GM12878 (cell line): ENCODE measurements at regions not wholly inside any gene's neighbourhood (a gene's known extent, or its start where the extent isn't known, plus 50 kb on each side); places are given as distances from the start of the nearest gene placed in this dataset.

Experiments used
- CEBPB ChIP-seq, 2 experiments: fragments of 150-350 bp in 1 of 2; IDR thresholded peaks; 2 replicates each; pipeline ENCODE4 v1.6.1; 2012 to 2014; ENCODE audit warnings: low read depth in 2 of 2, low read length in 2 of 2, borderline replicate concordance in 1 of 2, inconsistent platforms in 1 of 2
- EP300 ChIP-seq, 2 experiments: fragments of 150-350 bp in 1 of 2; IDR thresholded peaks; 2 replicates each; pipeline ENCODE4 v1.6.1; 2011 to 2012; ENCODE audit warnings: low read depth in 2 of 2, low read length in 2 of 2, borderline replicate concordance in 1 of 2, improper control_type of control experiment in 1 of 2, inconsistent platforms in 1 of 2; ENCODE audit not compliant: control insufficient read depth in 1 of 2
- GABPA ChIP-seq: IDR thresholded peaks from 2 replicates; pipeline ENCODE4 v1.6.1; 2014; ENCODE audit warnings: antibody characterized with exemption, low read depth, mild to moderate bottlenecking, inconsistent platforms
- MYB ChIP-seq: fragments of 150-350 bp; IDR thresholded peaks from 2 replicates; pipeline ENCODE4 v1.6.1; 2014; ENCODE audit warnings: mild to moderate bottlenecking, low read depth, low read length, borderline replicate concordance
- NR2C1 ChIP-seq: fragments of 450-650 bp; IDR thresholded peaks from 2 replicates; pipeline ENCODE4 v1.6.1; 2017; ENCODE audit warnings: antibody characterized with exemption, mild to moderate bottlenecking, moderate library complexity
- RAD21 ChIP-seq: IDR thresholded peaks from 2 replicates; pipeline ENCODE4 v1.6.1; 2011; ENCODE audit warnings: mild to moderate bottlenecking, low read depth, low read length, moderate library complexity; ENCODE audit not compliant: insufficient read depth
- RELA ChIP-seq: fragments of 450-650 bp; IDR thresholded peaks from 2 replicates; pipeline ENCODE4 v1.8.0; 2014; ENCODE audit warnings: borderline replicate concordance; ENCODE audit not compliant: partially characterized antibody
- SRF ChIP-seq, 2 experiments: IDR thresholded peaks; 2 replicates each; pipeline ENCODE4 v1.6.1; 2011; ENCODE audit warnings: low read depth in 2 of 2, low read length in 2 of 2, mild to moderate bottlenecking in 1 of 2, moderate library complexity in 1 of 2
- TF ChIP-seq, protein P1 (sequence below), 3 experiments: IDR thresholded peaks in 2 of 3; conservative IDR thresholded peaks in 1 of 3; 2 replicates each; pipeline ENCODE4 v1.5.1; 2011; ENCODE audit warnings: low read depth in 3 of 3, low read length in 3 of 3, mild to moderate bottlenecking in 3 of 3, control low read depth in 2 of 3, moderate library complexity in 2 of 3, inconsistent platforms in 1 of 3, mixed read lengths in 1 of 3; ENCODE audit not compliant: control insufficient read depth in 2 of 3, insufficient read depth in 1 of 3; ENCODE audit errors: extremely low read depth in 1 of 3

DNA sequence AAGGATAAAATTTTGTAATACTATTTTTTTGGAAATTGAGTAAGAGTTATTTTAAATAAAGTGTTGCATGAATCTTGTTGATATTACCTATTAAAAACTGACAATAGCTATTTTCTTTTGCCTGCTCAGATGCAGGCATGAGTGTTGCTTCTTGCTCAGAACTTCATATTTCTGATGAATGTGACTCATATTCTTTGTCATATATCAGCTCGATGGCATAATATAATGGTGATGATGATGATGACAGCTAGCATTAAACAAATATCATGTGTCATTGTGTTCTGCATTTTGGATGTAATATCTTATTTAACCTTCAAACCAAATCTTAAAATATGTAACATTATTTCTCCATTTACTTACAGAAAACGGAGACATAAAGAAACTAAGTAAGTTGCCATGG lies 605.5 kb upstream of the FOXG1 start:
- TF ChIP-seq MYB = no peak
- no peak for TF ChIP-seq RAD21
- no peak for TF ChIP-seq GABPA
- TF ChIP-seq, protein P1, sequence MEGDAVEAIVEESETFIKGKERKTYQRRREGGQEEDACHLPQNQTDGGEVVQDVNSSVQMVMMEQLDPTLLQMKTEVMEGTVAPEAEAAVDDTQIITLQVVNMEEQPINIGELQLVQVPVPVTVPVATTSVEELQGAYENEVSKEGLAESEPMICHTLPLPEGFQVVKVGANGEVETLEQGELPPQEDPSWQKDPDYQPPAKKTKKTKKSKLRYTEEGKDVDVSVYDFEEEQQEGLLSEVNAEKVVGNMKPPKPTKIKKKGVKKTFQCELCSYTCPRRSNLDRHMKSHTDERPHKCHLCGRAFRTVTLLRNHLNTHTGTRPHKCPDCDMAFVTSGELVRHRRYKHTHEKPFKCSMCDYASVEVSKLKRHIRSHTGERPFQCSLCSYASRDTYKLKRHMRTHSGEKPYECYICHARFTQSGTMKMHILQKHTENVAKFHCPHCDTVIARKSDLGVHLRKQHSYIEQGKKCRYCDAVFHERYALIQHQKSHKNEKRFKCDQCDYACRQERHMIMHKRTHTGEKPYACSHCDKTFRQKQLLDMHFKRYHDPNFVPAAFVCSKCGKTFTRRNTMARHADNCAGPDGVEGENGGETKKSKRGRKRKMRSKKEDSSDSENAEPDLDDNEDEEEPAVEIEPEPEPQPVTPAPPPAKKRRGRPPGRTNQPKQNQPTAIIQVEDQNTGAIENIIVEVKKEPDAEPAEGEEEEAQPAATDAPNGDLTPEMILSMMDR (IDR thresholded peaks at IDR 0.05 in 2 of 3, conservative IDR thresholded peaks at IDR 0.05 in 1 of 3; ENCODE audit: control insufficient read depth in 2 of 3, extremely low read depth in 1 of 3, insufficient read depth in 1 of 3, low read depth in 3 of 3, low read length in 3 of 3) = no peak
- TF ChIP-seq EP300 (IDR thresholded peaks at IDR 0.05; ENCODE audit: borderline replicate concordance in 1 of 2, control insufficient read depth in 1 of 2, low read depth in 2 of 2, low read length in 2 of 2) = no peak
- no peak for TF ChIP-seq NR2C1
- no peak for TF ChIP-seq SRF (IDR thresholded peaks at IDR 0.05; ENCODE audit: low read depth in 2 of 2, low read length in 2 of 2)
- no peak for TF ChIP-seq CEBPB (IDR thresholded peaks at IDR 0.05; ENCODE audit: borderline replicate concordance in 1 of 2, low read depth in 2 of 2, low read length in 2 of 2)
- no peak for TF ChIP-seq RELA
